HepG2 (cell line): ENCODE measurements at regions not wholly inside any gene's neighbourhood (a gene's known extent, or its start where the extent isn't known, plus 50 kb on each side); places are given as distances from the start of the nearest gene placed in this dataset.

Experiments used
- ATAC-seq: fragments of 200-7000 bp; cut with Tn5 transposase; 3 replicates; pipeline ENCODE4 v1.9.1; 2020; ENCODE audit warnings: mild to moderate bottlenecking, moderate library complexity
- BruUV-seq: library from RNA; stranded (reverse); fragments of 400-500 nt; replicated peaks from 2 replicates; lab custom pipeline; 2021; lab: Mats Ljungman, UMichigan
- CTCF ChIA-PET: fragments of 300-600 bp; formaldehyde crosslinking; extraction: SDS; loops from one replicate; lab custom pipeline; 2021; ENCODE audit warnings: low total read pairs, inconsistent platforms, low intra/inter-chr PET ratio; lab: Yijun Ruan, JAX
- POLR2A ChIA-PET: fragments of 350-600 bp; sonication (Branson Sonifier 250); formaldehyde crosslinking; loops from one replicate; lab custom pipeline; 2020; ENCODE audit warnings: antibody characterized with exemption, inconsistent platforms; lab: Yijun Ruan, JAX
- DNase-seq: peaks from one replicate; pipeline ENCODE4 v3.0.0-alpha.2; 2015; ENCODE audit warnings: low spot score
- FAIRE-seq: peaks from 3 replicates; lab custom pipeline; 2011; peaks lifted over from hg19 to GRCh38; lab: Jason Lieb, UNC
- H2AFZ ChIP-seq: one replicate; pipeline ENCODE4 v1.6.1; 2011; ENCODE audit warnings: low read length, inconsistent platforms
- H3K27ac ChIP-seq: fragments of 300-600 bp; 3 replicates; pipeline ENCODE4 v1.8.0; 2011; ENCODE audit warnings: mixed run types, mild to moderate bottlenecking, mixed read lengths, low read length, inconsistent platforms; ENCODE audit not compliant: insufficient read depth; ENCODE audit errors: extremely low read length
- H3K27me3 ChIP-seq, 2 experiments: fragments of 200-600 bp in 1 of 2; 2 replicates in 1 of 2; 3 replicates in 1 of 2; pipeline versions ENCODE4 v1.6.0 to v1.8.0; 2011; ENCODE audit warnings: low read length in 2 of 2, mild to moderate bottlenecking in 2 of 2, moderate library complexity in 2 of 2, inconsistent platforms in 1 of 2; ENCODE audit not compliant: insufficient read depth in 2 of 2, control insufficient read depth in 1 of 2
- H3K36me3 ChIP-seq, 2 experiments: fragments of 200-600 bp in 1 of 2; replicated peaks in 1 of 2; 2 replicates in 1 of 2; 3 replicates in 1 of 2; pipeline versions ENCODE4 v1.5.1 to v1.8.0; 2011; ENCODE audit warnings: low read length in 2 of 2, inconsistent platforms in 1 of 2; ENCODE audit not compliant: insufficient read depth in 2 of 2, control insufficient read depth in 1 of 2
- H3K4me1 ChIP-seq: 2 replicates; pipeline ENCODE4 v1.5.1; 2012; ENCODE audit warnings: low read length, inconsistent platforms; ENCODE audit not compliant: insufficient read depth
- H3K4me2 ChIP-seq: 2 replicates; pipeline ENCODE4 v1.6.0; 2011; ENCODE audit warnings: low read depth, low read length, inconsistent platforms
- H3K4me3 ChIP-seq, 3 experiments: fragments of 200-600 bp in 1 of 3; sonication (generic), shearing (Covaris generic) in 1 of 3; replicated peaks in 1 of 3; 2 replicates each; pipeline ENCODE4 v1.5.1; 2011 to 2016; ENCODE audit warnings: low read length in 3 of 3, inconsistent platforms in 2 of 3, low read depth in 2 of 3, mild to moderate bottlenecking in 2 of 3, control low read depth in 1 of 3, mixed read lengths in 1 of 3; ENCODE audit not compliant: insufficient read depth in 1 of 3
- H3K79me2 ChIP-seq: one replicate; pipeline ENCODE4 v1.6.1; 2011; ENCODE audit warnings: low read length, inconsistent platforms; ENCODE audit not compliant: insufficient read depth
- H3K9ac ChIP-seq: 2 replicates; pipeline ENCODE4 v1.6.0; 2011; ENCODE audit warnings: mild to moderate bottlenecking, low read depth, low read length, inconsistent platforms; ENCODE audit not compliant: insufficient read depth
- H3K9me3 ChIP-seq: 2 replicates; pipeline ENCODE4 v1.5.1; 2012; ENCODE audit warnings: mild to moderate bottlenecking, low read length
- H4K20me1 ChIP-seq: 2 replicates; pipeline ENCODE4 v1.6.0; 2011; ENCODE audit warnings: inconsistent platforms, mild to moderate bottlenecking, low read length, moderate library complexity; ENCODE audit not compliant: insufficient read depth
- DPF2 ChIP-seq: sonication (generic); formaldehyde crosslinking; IDR thresholded peaks from 2 replicates; pipeline ENCODE4 v1.4.0; 2020; ENCODE audit warnings: mild to moderate bottlenecking, low read depth, missing genetic modification reagents, borderline replicate concordance
- KLF15 ChIP-seq: sonication (generic); formaldehyde crosslinking; IDR thresholded peaks from 2 replicates; pipeline ENCODE4 v1.8.1; 2023; ENCODE audit warnings: borderline replicate concordance, mild to moderate bottlenecking, inconsistent platforms, missing genetic modification reagents, mixed read lengths
- PLRG1 ChIP-seq: fragments of 450-650 bp; conservative IDR thresholded peaks from 2 replicates; pipeline ENCODE4 v1.6.1; 2016
- PREB ChIP-seq: sonication (generic); formaldehyde crosslinking; IDR thresholded peaks from 2 replicates; pipeline ENCODE4 v1.4.0; 2020; ENCODE audit warnings: missing genetic modification reagents
- SETDB1 ChIP-seq: sonication (generic); formaldehyde crosslinking; IDR thresholded peaks from 2 replicates; pipeline ENCODE4 v1.5.1; 2020; ENCODE audit warnings: missing genetic modification reagents, mild to moderate bottlenecking, borderline replicate concordance
- SP4 ChIP-seq: sonication (generic); formaldehyde crosslinking; IDR thresholded peaks from 2 replicates; pipeline ENCODE4 v1.8.1; 2023; ENCODE audit warnings: mild to moderate bottlenecking, missing genetic modification reagents
- ZNF614 ChIP-seq: IDR thresholded peaks from 2 replicates; pipeline ENCODE4 v1.6.1; 2018; ENCODE audit warnings: missing biosample characterization, missing genetic modification reagents, inconsistent platforms, borderline replicate concordance
- ZNF615 ChIP-seq: sonication (generic); formaldehyde crosslinking; IDR thresholded peaks from 2 replicates; pipeline ENCODE4 v1.5.0; 2020; ENCODE audit warnings: mild to moderate bottlenecking, missing genetic modification reagents, borderline replicate concordance
- WGBS: methylation state at CpG from one replicate; pipeline ENCODE4 v1.1.6; 2017; ENCODE audit warnings: low lambda C conversion rate; 5-methylcytosine and 5-hydroxymethylcytosine counted together
- in situ Hi-C: cut with HindIII; loops from 2 replicates; pipeline ENCODE4 v1.10.0; 2017; ENCODE audit warnings: low pct_unique_long_range_greater_than_20kb; ENCODE audit not compliant: extremely low pct_ligation_motif_present
- intact Hi-C: fragments of 100-400 bp; cut with micrococcal nuclease; formaldehyde crosslinking; loops from one replicate; pipeline ENCODE4 v1.10.0; 2022; ENCODE audit not compliant: unreplicated experiment
- TF ChIP-seq, protein P1 (sequence below): IDR thresholded peaks from 2 replicates; pipeline ENCODE4 v1.6.1; 2016; ENCODE audit warnings: missing biosample characterization, missing genetic modification reagents, low read depth
- TF ChIP-seq, protein P2 (sequence below): sonication (generic); formaldehyde crosslinking; IDR thresholded peaks from 2 replicates; pipeline ENCODE4 v1.5.0; 2020; ENCODE audit warnings: mild to moderate bottlenecking, missing genetic modification reagents

DNA sequence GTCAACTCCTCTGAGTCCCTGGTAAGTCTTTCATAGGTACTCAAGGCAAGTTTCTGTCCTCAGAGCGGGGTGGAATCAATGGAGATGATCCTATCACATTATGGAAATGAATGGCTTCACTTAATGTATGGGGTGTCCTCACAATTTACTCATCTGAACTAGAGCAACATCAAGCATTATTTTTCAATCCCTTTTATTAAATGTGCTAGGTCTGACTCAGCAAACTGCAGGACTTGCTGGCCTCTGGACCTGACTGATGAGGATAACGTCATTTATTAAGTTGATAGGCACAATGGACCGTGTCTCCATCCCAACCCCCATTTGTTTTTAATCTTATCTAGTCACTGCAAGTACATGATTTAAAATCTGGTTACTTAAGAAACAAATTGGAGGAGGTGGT, 259.2 kb downstream of the NUF2 start:
- WGBS, result 0% methylated on average over 3 of the region's 3 CpGs
- BruUV-seq, result no TSS peak
- no peak for ATAC-seq
- H3K27ac ChIP-seq, result no peak overlapping the region
- no peaks in the 10 kb centered on the region for H4K20me1 ChIP-seq
- H3K79me2 ChIP-seq, result no peaks in the 10 kb centered on the region
- intact Hi-C loops (no loop called here), in situ Hi-C loops (no loop called here)
- no peak overlapping the region for H3K4me2 ChIP-seq
- no peak overlapping the region for H3K9ac ChIP-seq
- FAIRE-seq, result no peak
- H3K4me1 ChIP-seq, result no peaks in the 10 kb centered on the region
- ChIA-PET POLR2A (no interaction called here), CTCF (no interaction called here)
- no peak for TF ChIP-seq SP4 (CRISPR knock-in tag)
- TF ChIP-seq, protein P1, sequence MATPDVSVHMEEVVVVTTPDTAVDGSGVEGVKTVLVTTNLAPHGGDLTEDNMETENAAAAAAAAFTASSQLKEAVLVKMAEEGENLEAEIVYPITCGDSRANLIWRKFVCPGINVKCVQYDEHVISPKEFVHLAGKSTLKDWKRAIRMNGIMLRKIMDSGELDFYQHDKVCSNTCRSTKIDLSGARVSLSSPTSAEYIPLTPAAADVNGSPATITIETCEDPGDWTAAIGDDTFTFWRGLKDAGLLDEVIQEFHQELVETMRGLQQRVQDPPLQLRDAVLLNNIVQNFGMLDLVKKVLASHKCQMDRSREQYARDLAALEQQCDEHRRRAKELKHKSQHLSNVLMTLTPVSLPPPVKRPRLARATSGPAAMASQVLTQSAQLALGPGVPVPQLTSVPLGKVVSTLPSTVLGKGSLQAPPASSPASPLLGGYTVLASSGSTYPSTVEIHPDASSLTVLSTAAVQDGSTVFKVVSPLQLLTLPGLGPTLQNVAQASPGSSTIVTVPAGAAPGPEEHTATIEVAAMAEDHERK (CRISPR knock-in tag), result no peak
- TF ChIP-seq ZNF615 (CRISPR knock-in tag), result no peak
- no peak for TF ChIP-seq DPF2
- TF ChIP-seq PREB (CRISPR knock-in tag), result no peak
- no peak for TF ChIP-seq SETDB1
- TF ChIP-seq KLF15 (CRISPR knock-in tag), result no peak
- TF ChIP-seq, protein P2, sequence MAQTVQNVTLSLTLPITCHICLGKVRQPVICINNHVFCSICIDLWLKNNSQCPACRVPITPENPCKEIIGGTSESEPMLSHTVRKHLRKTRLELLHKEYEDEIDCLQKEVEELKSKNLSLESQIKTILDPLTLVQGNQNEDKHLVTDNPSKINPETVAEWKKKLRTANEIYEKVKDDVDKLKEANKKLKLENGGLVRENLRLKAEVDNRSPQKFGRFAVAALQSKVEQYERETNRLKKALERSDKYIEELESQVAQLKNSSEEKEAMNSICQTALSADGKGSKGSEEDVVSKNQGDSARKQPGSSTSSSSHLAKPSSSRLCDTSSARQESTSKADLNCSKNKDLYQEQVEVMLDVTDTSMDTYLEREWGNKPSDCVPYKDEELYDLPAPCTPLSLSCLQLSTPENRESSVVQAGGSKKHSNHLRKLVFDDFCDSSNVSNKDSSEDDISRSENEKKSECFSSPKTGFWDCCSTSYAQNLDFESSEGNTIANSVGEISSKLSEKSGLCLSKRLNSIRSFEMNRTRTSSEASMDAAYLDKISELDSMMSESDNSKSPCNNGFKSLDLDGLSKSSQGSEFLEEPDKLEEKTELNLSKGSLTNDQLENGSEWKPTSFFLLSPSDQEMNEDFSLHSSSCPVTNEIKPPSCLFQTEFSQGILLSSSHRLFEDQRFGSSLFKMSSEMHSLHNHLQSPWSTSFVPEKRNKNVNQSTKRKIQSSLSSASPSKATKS, result no peak
- no peak for TF ChIP-seq ZNF614 (CRISPR knock-in tag)
- TF ChIP-seq PLRG1, result no peak
- no peaks in the 10 kb centered on the region; the same call in 1 of the 2 replicates for H3K9me3 ChIP-seq
- no peaks in the 10 kb centered on the region for H3K27me3 ChIP-seq
- no peak overlapping the region for H3K4me3 ChIP-seq
- no peak for DNase-seq
- H3K36me3 ChIP-seq, result no peaks in the 10 kb centered on the region
- H2AFZ ChIP-seq, result no peak overlapping the region
